Endothelial cell (in vitro differentiated cells): ENCODE measurements at regions not wholly inside any gene's neighbourhood (a gene's known extent, or its start where the extent isn't known, plus 50 kb on each side); places are given as distances from the start of the nearest gene placed in this dataset.

Source experiments
- DNase-seq: peaks from one replicate; pipeline ENCODE4 v3.0.0; 2021; ENCODE audit warnings: low spot score
- H3K27ac Mint-ChIP-seq: one replicate; pipeline ENCODE4 v1.8.0; 2021; ENCODE audit warnings: mixed read lengths, inconsistent platforms; ENCODE audit not compliant: unreplicated experiment
- H3K27me3 Mint-ChIP-seq: one replicate; pipeline ENCODE4 v1.8.0; 2021; ENCODE audit warnings: mild to moderate bottlenecking, moderate library complexity, mixed read lengths, inconsistent platforms; ENCODE audit not compliant: unreplicated experiment
- H3K36me3 Mint-ChIP-seq: one replicate; pipeline ENCODE4 v1.8.0; 2021; ENCODE audit warnings: mild to moderate bottlenecking, low read depth, mixed read lengths, inconsistent platforms; ENCODE audit not compliant: unreplicated experiment
- H3K4me1 Mint-ChIP-seq: one replicate; pipeline ENCODE4 v1.8.0; 2021; ENCODE audit warnings: mild to moderate bottlenecking, mixed read lengths, inconsistent platforms; ENCODE audit not compliant: unreplicated experiment
- H3K4me3 Mint-ChIP-seq: one replicate; pipeline ENCODE4 v1.8.0; 2021; ENCODE audit warnings: mild to moderate bottlenecking, mixed read lengths, inconsistent platforms; ENCODE audit not compliant: unreplicated experiment
- H3K9me3 Mint-ChIP-seq: one replicate; pipeline ENCODE4 v1.8.0; 2021; ENCODE audit warnings: mixed read lengths, inconsistent platforms; ENCODE audit not compliant: unreplicated experiment
- TF ChIP-seq, protein P1 (sequence below): fragments of 200-600 bp; sonication (generic); IDR thresholded peaks from one replicate; pipeline ENCODE4 v1.5.0; 2021; ENCODE audit warnings: antibody characterized with exemption; ENCODE audit not compliant: unreplicated experiment

DNA sequence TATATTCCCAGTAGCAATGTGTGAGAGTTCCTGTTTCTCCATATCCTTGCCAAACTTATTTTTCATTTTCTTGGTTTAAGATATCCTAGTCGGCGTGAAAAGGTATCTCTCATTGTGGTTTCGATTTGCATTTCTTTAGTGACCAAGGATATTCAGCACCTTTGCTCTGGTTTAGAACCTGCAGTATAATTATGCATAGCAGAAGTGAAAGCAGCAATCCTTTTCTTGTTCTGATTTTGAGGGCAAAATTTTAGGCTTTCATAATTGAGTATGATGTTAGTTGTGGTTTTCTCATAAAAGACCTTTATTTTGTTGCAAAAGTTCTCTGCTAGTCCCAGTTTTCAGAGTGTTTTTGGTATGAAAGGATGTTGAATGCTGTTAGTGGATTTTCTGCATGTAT, 491.0 kb downstream of the FGF9 start:
- no peaks in the 10 kb centered on the region for H3K27me3 Mint-ChIP-seq
- H3K4me1 Mint-ChIP-seq = peaks cover 6% of the 10 kb centered on the region
- no peak overlapping the region for H3K27ac Mint-ChIP-seq
- no peak overlapping the region for H3K4me3 Mint-ChIP-seq
- no peaks in the 10 kb centered on the region for H3K36me3 Mint-ChIP-seq
- TF ChIP-seq, protein P1, sequence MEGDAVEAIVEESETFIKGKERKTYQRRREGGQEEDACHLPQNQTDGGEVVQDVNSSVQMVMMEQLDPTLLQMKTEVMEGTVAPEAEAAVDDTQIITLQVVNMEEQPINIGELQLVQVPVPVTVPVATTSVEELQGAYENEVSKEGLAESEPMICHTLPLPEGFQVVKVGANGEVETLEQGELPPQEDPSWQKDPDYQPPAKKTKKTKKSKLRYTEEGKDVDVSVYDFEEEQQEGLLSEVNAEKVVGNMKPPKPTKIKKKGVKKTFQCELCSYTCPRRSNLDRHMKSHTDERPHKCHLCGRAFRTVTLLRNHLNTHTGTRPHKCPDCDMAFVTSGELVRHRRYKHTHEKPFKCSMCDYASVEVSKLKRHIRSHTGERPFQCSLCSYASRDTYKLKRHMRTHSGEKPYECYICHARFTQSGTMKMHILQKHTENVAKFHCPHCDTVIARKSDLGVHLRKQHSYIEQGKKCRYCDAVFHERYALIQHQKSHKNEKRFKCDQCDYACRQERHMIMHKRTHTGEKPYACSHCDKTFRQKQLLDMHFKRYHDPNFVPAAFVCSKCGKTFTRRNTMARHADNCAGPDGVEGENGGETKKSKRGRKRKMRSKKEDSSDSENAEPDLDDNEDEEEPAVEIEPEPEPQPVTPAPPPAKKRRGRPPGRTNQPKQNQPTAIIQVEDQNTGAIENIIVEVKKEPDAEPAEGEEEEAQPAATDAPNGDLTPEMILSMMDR = no peak
- no peak for DNase-seq
- H3K9me3 Mint-ChIP-seq = no peaks in the 10 kb centered on the region

DNA sequence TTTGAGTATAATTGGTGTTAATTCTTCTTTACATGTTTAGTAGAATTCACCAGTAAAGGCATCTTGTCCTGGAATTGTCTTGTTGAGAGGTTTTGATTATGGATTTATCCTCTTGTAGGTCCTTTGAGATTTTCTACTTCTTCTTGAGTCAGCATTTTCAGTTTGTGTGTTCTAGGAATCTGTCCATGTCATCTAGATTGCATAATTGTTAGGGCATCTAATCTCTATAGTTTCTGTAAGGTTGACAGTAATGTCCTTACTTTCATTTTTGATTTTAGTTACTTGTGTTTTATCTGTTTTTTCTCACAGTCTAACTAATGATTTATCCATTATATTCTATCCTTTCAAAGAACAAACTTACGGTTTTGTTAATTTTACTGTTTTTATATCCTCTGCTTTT, 492.0 kb downstream of the FGF9 start:
- H3K4me3 Mint-ChIP-seq = no peak overlapping the region
- no peak overlapping the region for H3K27ac Mint-ChIP-seq
- no peaks in the 10 kb centered on the region for H3K36me3 Mint-ChIP-seq
- TF ChIP-seq, protein P1 = no peak
- DNase-seq = no peak
- H3K27me3 Mint-ChIP-seq = no peaks in the 10 kb centered on the region
- no peaks in the 10 kb centered on the region for H3K9me3 Mint-ChIP-seq
- H3K4me1 Mint-ChIP-seq = peaks cover 6% of the 10 kb centered on the region

DNA sequence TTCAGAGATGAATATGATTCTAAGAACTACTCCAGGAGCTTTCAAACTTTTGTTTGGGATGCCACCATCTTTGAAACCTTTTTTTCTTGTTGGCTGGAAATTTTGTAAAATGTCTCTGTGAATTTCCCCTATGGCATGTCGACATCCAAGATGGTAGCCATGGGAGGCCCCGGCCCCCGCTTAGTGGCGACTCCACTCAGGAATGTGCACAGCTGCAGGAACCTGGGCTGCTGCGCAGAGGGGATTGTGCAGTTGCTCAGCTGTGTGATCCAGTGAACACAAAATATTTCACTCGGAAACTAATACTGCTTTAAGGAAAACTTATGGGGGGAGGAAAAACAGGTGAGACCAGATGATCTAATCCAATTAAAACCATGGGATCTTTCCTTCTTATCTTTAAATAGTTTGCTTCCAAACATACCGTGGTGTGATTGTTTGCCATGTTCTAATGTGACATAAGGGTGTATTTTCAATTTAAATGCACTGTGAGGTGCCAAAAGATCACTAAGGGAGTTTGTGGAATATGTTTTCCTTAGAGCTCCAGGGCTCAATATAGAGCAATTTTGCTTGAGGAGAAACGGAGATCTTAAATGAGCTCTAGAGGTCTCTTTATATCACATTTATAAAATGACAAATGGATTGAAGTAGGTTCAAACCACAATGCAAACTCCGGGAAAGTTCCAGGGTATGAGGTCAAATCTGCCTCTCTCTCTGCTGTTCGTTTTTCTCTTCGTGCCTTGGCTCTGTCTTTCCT, 497.7 kb downstream of the FGF9 start:
- no peak overlapping the region for H3K27ac Mint-ChIP-seq
- DNase-seq = no peak
- H3K27me3 Mint-ChIP-seq = no peaks in the 10 kb centered on the region
- no peaks in the 10 kb centered on the region for H3K36me3 Mint-ChIP-seq
- TF ChIP-seq, protein P1 = no peak
- H3K4me1 Mint-ChIP-seq = no peaks in the 10 kb centered on the region
- no peak overlapping the region for H3K4me3 Mint-ChIP-seq
- H3K9me3 Mint-ChIP-seq = no peaks in the 10 kb centered on the region

DNA sequence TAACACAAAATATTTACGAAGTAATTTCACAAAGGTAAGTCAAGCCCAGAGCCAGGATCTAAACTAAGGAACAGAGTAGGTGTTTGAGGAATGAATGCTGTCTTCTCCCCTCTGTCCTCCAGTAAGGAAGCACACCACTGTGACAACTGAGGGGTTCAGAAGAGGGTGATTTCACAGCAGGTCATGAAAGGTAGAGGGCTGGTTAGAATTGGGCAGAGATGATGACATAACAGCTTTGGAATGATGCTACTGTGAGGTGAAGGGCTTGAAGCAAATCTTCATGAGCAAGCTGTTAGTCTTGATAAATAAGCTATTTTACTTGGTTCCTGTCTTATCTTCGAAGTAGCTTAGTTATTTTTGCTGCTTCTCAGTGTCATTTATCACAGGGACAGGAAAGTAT, 498.6 kb downstream of the FGF9 start:
- Mint-ChIP-seq H3K27me3 (no peaks in the 10 kb centered on the region), H3K4me3 (no peak overlapping the region), H3K36me3 (no peaks in the 10 kb centered on the region), H3K9me3 (no peaks in the 10 kb centered on the region), H3K27ac (no peak overlapping the region), H3K4me1 (no peaks in the 10 kb centered on the region)
- no peak for DNase-seq
- TF ChIP-seq, protein P1 = no peak

DNA sequence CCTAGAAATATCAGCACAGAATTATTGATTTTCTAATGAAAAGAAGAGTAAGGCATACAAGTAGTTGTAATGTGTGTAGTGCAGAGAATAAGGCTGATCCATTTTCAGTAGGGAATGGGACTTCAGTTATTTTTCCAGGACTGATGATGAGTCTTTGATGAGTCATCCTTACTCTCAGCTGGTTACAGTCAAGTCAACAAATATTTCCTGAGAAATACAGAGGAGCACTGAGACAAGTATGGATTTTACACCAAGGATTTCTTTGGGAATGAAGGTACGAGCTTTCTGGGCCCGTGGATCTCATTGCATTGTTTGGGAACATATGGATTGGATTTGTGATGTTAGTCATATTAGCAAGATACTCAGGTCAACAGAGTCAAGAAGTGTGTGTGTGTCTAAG, 502.7 kb downstream of the FGF9 start:
- Mint-ChIP-seq H3K27ac (no peak overlapping the region), H3K4me3 (no peak overlapping the region), H3K4me1 (no peaks in the 10 kb centered on the region), H3K27me3 (no peaks in the 10 kb centered on the region), H3K36me3 (no peaks in the 10 kb centered on the region), H3K9me3 (no peaks in the 10 kb centered on the region)
- TF ChIP-seq, protein P1 = no peak
- no peak for DNase-seq
